ENCODE measurements at regions not wholly inside any gene's neighbourhood (a gene's known extent, or its start where the extent isn't known, plus 50 kb on each side); places are given as distances from the start of the nearest gene placed in this dataset.
"Not testable (repeated sequence)": the region's sequence is repeated elsewhere in the genome, so short reads cannot be mapped to it uniquely, and the experiment has no call there.

DNA sequence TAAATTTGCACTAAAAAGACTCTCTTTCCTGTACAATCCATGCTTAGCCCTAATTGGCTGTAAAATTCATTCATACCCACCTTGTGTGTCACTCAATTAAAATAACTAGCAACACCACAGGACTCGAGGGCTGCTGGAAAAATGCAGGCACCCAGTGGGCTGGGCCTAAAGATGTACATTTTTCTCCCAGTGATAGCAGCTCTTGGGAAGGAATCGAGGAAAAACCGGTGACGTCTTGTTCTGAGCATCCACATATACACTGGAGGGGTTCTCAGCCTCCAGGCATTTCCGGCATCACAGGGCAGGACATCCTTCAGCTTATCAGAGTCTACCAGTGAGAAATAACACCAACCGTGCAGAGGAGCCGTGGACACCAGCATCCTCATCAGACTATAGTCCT is 85.8 kb upstream of the PITRM1 start:
- TF ChIP-seq, protein P1, sequence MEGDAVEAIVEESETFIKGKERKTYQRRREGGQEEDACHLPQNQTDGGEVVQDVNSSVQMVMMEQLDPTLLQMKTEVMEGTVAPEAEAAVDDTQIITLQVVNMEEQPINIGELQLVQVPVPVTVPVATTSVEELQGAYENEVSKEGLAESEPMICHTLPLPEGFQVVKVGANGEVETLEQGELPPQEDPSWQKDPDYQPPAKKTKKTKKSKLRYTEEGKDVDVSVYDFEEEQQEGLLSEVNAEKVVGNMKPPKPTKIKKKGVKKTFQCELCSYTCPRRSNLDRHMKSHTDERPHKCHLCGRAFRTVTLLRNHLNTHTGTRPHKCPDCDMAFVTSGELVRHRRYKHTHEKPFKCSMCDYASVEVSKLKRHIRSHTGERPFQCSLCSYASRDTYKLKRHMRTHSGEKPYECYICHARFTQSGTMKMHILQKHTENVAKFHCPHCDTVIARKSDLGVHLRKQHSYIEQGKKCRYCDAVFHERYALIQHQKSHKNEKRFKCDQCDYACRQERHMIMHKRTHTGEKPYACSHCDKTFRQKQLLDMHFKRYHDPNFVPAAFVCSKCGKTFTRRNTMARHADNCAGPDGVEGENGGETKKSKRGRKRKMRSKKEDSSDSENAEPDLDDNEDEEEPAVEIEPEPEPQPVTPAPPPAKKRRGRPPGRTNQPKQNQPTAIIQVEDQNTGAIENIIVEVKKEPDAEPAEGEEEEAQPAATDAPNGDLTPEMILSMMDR (IDR thresholded peaks at IDR 0.05; ENCODE audit: insufficient read depth, low read depth, low read length), result no peak
- DNase-seq (ENCODE audit: low read depth), result peak; percentile 72
- H3K4me3 ChIP-seq (ENCODE audit: low read depth, low read length), result no peak overlapping the region

DNA sequence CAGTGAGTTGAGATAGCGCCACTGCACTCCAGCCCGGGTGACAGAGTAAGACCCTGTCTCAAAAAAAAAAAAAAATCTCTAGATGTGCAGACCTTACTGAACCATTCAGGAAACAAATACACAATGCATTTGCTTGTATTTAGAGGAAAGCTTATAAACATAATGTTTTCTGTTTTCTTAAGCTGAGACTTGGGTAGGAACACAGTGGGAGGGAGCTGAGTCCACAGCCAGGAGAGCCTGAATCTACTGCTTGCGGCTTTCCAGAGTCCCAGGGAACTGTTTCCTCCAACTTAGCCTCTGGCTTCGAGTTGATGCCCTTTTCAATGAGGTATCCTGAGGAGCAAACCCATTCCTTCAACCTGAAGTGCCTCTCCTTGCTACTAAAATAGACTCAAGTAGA is 83.0 kb upstream of the PITRM1 start:
- no peak overlapping the region for H3K4me3 ChIP-seq (ENCODE audit: low read depth, low read length)
- DNase-seq (ENCODE audit: low read depth), result no peak
- TF ChIP-seq, protein P1 (IDR thresholded peaks at IDR 0.05; ENCODE audit: insufficient read depth, low read depth, low read length), result no peak

DNA sequence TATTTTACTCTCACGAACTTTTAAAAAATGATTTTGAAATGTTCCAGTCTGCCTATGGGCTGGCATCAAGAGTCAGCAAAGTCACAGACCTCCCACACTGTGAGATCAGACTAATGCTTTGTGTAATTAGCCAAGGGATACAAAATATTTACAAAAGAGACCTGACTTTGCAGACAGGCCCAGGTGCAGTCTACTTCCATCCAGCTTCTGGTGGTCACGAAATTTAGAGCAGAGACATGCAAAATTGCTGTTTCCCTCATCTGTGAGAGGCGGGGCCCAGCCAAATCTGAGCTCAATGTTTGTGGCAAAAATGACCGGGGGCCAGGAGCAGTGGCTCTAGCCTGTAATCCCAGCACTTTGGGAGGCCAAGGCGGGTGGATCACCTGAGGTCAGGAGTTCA is 82.5 kb upstream of the PITRM1 start:
- TF ChIP-seq, protein P1 (IDR thresholded peaks at IDR 0.05; ENCODE audit: insufficient read depth, low read depth, low read length), result no peak
- DNase-seq (ENCODE audit: low read depth), result no peak
- H3K4me3 ChIP-seq (ENCODE audit: low read depth, low read length), result no peak overlapping the region

DNA sequence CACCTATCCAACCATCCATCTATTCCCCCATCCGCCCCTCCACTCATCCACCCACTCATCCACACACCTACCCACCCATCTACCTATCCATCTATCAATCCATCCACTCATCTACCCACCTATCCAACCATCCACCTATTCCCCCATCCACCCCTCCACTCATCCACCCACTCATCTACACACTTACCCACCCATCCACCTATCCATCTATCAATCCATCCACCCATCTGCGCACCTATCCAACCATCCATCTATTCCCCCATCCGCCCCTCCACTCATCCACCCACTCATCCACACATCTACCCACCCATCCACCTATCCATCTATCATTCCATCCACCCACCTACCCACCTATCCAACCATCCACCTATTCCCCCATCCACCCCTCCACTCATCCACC is 81.4 kb upstream of the PITRM1 start:
- not testable (repeated sequence) for H3K4me3 ChIP-seq (ENCODE audit: low read depth, low read length); DNase-seq (ENCODE audit: low read depth)

DNA sequence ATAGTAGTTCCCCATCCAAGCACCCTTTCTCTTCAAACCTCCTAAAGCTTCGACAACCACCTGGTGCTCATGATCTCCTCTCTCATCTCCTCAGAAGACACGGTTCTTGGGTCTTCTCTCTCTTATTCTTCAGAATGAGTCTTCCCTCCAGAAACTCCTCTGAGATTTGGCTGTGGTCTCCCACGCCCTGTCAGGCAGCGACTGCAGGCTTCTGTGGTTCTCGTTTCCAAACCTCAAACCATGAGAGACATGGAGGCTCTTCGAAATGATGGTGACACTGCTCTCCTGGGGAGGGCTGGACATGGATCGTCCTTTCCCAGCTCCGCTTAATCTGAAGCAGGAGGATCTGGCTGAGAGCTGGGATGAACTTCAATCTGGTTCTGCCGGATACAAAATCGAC is 78.6 kb upstream of the PITRM1 start:
- H3K4me3 ChIP-seq (ENCODE audit: low read depth, low read length), result no peak overlapping the region
- TF ChIP-seq, protein P1 (IDR thresholded peaks at IDR 0.05; ENCODE audit: insufficient read depth, low read depth, low read length), result no peak
- DNase-seq (ENCODE audit: low read depth), result no peak

DNA sequence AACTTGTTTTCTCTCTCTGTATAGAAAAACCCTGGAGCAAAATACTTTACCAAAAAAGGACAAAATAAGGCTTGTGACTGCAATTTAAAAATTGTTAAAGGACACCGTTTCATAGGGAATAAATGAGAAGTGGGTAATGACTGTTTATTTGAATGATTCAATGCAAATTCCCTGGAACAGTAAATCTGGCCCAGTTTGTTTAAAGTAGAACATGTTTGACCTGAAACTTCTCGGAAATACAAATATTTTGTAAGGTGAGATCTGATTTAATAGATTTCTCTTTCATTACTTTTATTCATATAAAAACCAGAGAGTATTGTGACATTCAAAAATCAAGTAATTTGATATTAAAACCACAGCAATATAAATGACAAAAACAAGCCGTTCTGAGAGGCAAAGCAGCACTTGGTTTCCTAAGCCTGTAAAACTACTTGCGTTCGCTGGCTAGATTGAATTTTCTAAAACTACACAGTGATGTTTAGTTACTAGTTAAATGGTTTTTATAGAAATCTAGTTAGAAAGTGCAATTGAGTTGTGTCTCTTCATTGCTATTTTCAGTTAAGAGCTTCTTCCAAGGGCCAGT is 76.8 kb upstream of the PITRM1 start:
- H3K4me3 ChIP-seq (ENCODE audit: low read depth, low read length), result no peak overlapping the region
- peak; percentile 57 for DNase-seq (ENCODE audit: low read depth)
- TF ChIP-seq, protein P1 (IDR thresholded peaks at IDR 0.05; ENCODE audit: insufficient read depth, low read depth, low read length), result no peak

DNA sequence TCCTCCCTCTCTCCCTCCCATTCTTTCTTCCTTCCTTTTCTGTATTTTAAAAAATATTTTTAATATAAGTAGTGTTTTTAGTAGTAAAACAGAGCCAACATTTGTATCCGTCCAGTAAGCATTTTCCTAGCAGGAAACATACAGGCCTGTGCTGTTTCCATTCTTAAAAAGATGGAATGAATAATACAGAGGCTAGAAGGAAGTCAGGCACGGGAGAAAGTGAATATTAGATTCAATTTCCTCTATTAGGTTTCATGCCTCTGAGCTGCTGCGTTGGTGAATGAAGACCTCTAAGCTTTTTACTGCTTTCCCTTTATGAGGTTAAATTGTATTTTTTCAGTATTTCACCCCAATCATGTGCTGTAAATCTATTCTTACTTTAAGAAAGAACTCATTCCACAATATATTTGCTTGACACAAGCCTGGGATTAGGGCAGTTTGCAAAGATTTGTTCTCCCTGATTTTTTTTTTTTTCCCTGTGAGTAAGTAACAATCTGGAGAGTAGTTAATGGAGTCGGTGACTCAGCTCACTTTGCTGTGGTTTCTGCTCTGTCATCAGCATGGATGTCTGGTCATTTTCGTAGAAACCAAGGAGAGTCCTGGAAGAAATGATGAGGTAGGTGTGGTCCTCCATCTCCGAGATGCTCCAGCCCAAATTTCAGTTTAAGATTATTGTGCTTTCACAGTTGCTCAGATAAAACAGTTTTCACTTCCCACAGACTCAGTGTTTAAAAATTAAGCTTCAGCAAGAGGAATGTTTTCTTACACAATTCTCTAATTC is 76.1 kb upstream of the PITRM1 start:
- peak; percentile 94 for DNase-seq (ENCODE audit: low read depth)
- no peak overlapping the region for H3K4me3 ChIP-seq (ENCODE audit: low read depth, low read length)
- TF ChIP-seq, protein P1 (IDR thresholded peaks at IDR 0.05; ENCODE audit: insufficient read depth, low read depth, low read length), result no peak

All from fibroblast of villous mesenchyme (primary cell).